ENCODE measurements at regions not wholly inside any gene's neighbourhood (a gene's known extent, or its start where the extent isn't known, plus 50 kb on each side); places are given as distances from the start of the nearest gene placed in this dataset.
"Not testable (repeated sequence)": the region's sequence is repeated elsewhere in the genome, so short reads cannot be mapped to it uniquely, and the experiment has no call there.

- DNase-seq = no peak
These were observed 552.5 kb downstream of the INSC start for GRCh38 chr11:15667127-15667725.

- no peak for DNase-seq
These were observed 554.0 kb downstream of the INSC start for GRCh38 chr11:15668718-15669117.

- DNase-seq = no peak
These were observed 555.9 kb downstream of the INSC start for GRCh38 chr11:15670520-15671070.

- no peak for DNase-seq
These were observed 556.5 kb downstream of the INSC start for GRCh38 chr11:15671216-15671615.

- no peak for DNase-seq
These were observed 558.1 kb downstream of the INSC start for GRCh38 chr11:15672825-15673224.

GRCh38 chr11:15673408-15673831 lies 558.7 kb downstream of the INSC start:
- DNase-seq = no peak

- no peak for DNase-seq
These were observed 560.0 kb downstream of the INSC start for GRCh38 chr11:15674756-15675155.

- no peak for DNase-seq
These were observed 561.0 kb downstream of the INSC start for GRCh38 chr11:15675683-15676082.

- no peak for DNase-seq
These were observed 562.5 kb downstream of the INSC start for GRCh38 chr11:15677181-15677580.

- DNase-seq = no peak
These were observed 568.8 kb downstream of the INSC start for GRCh38 chr11:15683528-15683927.

- no peak for DNase-seq
These were observed 570.6 kb downstream of the INSC start for GRCh38 chr11:15685306-15685705.

- not testable (repeated sequence) for DNase-seq
These were observed 571.5 kb downstream of the INSC start for GRCh38 chr11:15686259-15686658.

GRCh38 chr11:15687342-15687741 lies 572.6 kb downstream of the INSC start:
- no peak for DNase-seq

- no peak for DNase-seq
These were observed 573.6 kb downstream of the INSC start for GRCh38 chr11:15688351-15688792.

GRCh38 chr11:15690320-15690719 lies 575.6 kb downstream of the INSC start:
- DNase-seq = no peak

- no peak for DNase-seq
These were observed 578.0 kb downstream of the INSC start for GRCh38 chr11:15692739-15693138.

- DNase-seq = peak; percentile 31
These were observed 580.5 kb downstream of the INSC start for GRCh38 chr11:15695096-15695721.

GRCh38 chr11:15696069-15696468 lies 581.3 kb downstream of the INSC start:
- DNase-seq = no peak

GRCh38 chr11:15697437-15698236 lies 582.9 kb downstream of the INSC start:
- no peak for DNase-seq

- DNase-seq = no peak
These were observed 584.1 kb downstream of the INSC start for GRCh38 chr11:15698855-15699254.

GRCh38 chr11:15699978-15700377 lies 585.3 kb downstream of the INSC start:
- DNase-seq = no peak

- DNase-seq = no peak
These were observed 585.7 kb downstream of the INSC start for GRCh38 chr11:15700456-15700855.

GRCh38 chr11:15704064-15704463 lies 589.3 kb downstream of the INSC start:
- DNase-seq = no peak

- DNase-seq = no peak
These were observed 589.8 kb downstream of the INSC start for GRCh38 chr11:15704556-15704955.

Data from NCI-H1436 (cell line).